PC-9 (cell line): ENCODE measurements at regions not wholly inside any gene's neighbourhood (a gene's known extent, or its start where the extent isn't known, plus 50 kb on each side); places are given as distances from the start of the nearest gene placed in this dataset.

Experiments used
- EZH2 ChIP-seq: fragments of 200-600 bp; sonication (generic); IDR thresholded peaks from 2 replicates; pipeline ENCODE4 v1.8.0; 2017; ENCODE audit warnings: antibody characterized with exemption, low read depth
- TF ChIP-seq, protein P1 (sequence below): fragments of 200-600 bp; sonication (generic); conservative IDR thresholded peaks from 2 replicates; pipeline ENCODE4 v1.6.1; 2017; ENCODE audit warnings: mixed run types, antibody characterized with exemption, mild to moderate bottlenecking, moderate library complexity

DNA sequence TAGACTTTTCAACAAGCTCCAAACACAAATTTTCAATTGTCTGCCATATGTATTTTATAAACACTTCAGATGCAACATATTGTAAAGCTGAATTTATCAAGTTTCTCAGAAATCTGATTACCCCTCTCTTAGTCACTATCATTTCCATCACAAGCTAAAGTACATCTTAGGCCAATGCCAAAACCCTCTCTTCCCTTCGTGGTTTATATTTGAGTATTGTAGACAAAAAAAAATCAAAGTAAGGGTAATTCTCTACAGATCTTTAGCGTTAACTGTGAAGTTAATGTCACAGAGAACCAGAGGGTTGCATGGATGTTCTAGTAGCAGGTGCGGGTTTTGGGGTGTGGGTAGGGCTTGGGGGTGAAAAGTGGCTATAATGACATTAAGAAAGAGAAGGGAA, 387.7 kb upstream of the PTGER4 start:
- no peak for TF ChIP-seq EZH2
- TF ChIP-seq, protein P1, sequence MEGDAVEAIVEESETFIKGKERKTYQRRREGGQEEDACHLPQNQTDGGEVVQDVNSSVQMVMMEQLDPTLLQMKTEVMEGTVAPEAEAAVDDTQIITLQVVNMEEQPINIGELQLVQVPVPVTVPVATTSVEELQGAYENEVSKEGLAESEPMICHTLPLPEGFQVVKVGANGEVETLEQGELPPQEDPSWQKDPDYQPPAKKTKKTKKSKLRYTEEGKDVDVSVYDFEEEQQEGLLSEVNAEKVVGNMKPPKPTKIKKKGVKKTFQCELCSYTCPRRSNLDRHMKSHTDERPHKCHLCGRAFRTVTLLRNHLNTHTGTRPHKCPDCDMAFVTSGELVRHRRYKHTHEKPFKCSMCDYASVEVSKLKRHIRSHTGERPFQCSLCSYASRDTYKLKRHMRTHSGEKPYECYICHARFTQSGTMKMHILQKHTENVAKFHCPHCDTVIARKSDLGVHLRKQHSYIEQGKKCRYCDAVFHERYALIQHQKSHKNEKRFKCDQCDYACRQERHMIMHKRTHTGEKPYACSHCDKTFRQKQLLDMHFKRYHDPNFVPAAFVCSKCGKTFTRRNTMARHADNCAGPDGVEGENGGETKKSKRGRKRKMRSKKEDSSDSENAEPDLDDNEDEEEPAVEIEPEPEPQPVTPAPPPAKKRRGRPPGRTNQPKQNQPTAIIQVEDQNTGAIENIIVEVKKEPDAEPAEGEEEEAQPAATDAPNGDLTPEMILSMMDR: no peak
